Neural cell (in vitro differentiated cells): ENCODE measurements at regions not wholly inside any gene's neighbourhood (a gene's known extent, or its start where the extent isn't known, plus 50 kb on each side); places are given as distances from the start of the nearest gene placed in this dataset.

ENCODE experiments used
- H2AFZ ChIP-seq: fragments of 200-600, 300-800 bp; sonication (generic), shearing (Covaris generic); 2 replicates; pipeline ENCODE4 v1.6.0; 2014; ENCODE audit warnings: low read depth, mild to moderate bottlenecking, antibody characterized with exemption, low read length, moderate library complexity
- H3F3A ChIP-seq: fragments of 200-600 bp; shearing (Covaris generic); 2 replicates; pipeline ENCODE4 v1.6.1; 2016; ENCODE audit warnings: mild to moderate bottlenecking, moderate library complexity, mixed read lengths, antibody characterized with exemption, low read length; ENCODE audit not compliant: insufficient read depth, poor library complexity, severe bottlenecking
- H3K27ac ChIP-seq: fragments of 200-600, 300-800 bp; sonication (generic), shearing (Covaris generic); 2 replicates; pipeline ENCODE4 v1.5.1; 2014; ENCODE audit warnings: mild to moderate bottlenecking, low read length, moderate library complexity
- H3K27me3 ChIP-seq: fragments of 300-800, 200-600 bp; sonication (generic), shearing (Covaris generic); 2 replicates; pipeline ENCODE4 v1.6.0; 2014; ENCODE audit warnings: mild to moderate bottlenecking, low read depth, low read length, moderate library complexity; ENCODE audit not compliant: insufficient read depth
- H3K36me3 ChIP-seq: fragments of 300-800, 200-600 bp; sonication (generic), shearing (Covaris generic); 2 replicates; pipeline ENCODE4 v1.5.1; 2014; ENCODE audit warnings: mild to moderate bottlenecking, antibody characterized with exemption, low read length, moderate library complexity; ENCODE audit not compliant: insufficient read depth
- H3K4me2 ChIP-seq: fragments of 300-800, 200-600 bp; sonication (generic), shearing (Covaris generic); 2 replicates; pipeline ENCODE4 v1.6.0; 2014; ENCODE audit warnings: mild to moderate bottlenecking, low read length
- H3K4me3 ChIP-seq: fragments of 300-800, 200-600 bp; sonication (generic), shearing (Covaris generic); 2 replicates; pipeline ENCODE4 v1.5.1; 2014; ENCODE audit warnings: mild to moderate bottlenecking, low read length, moderate library complexity
- H3K79me2 ChIP-seq: fragments of 200-600 bp; shearing (Covaris generic); replicated peaks from 2 replicates; pipeline ENCODE4 v1.6.0; 2014; ENCODE audit warnings: mild to moderate bottlenecking, low read length, moderate library complexity; ENCODE audit not compliant: insufficient read depth
- H3K9ac ChIP-seq: fragments of 300-800, 200-600 bp; sonication (generic), shearing (Covaris generic); 2 replicates; pipeline ENCODE4 v1.6.1; 2016; ENCODE audit warnings: mild to moderate bottlenecking, low read length, mixed read lengths
- H3K9me2 ChIP-seq: fragments of 200-600 bp; shearing (Covaris generic); 2 replicates; pipeline ENCODE4 v1.6.1; 2016; ENCODE audit warnings: mild to moderate bottlenecking, low read length, mixed read lengths; ENCODE audit not compliant: insufficient read depth
- H3K9me3 ChIP-seq: fragments of 200-600, 300-800 bp; sonication (generic), shearing (Covaris generic); 2 replicates; pipeline ENCODE4 v1.6.1; 2016; ENCODE audit warnings: mild to moderate bottlenecking, mixed run types, low read length, moderate library complexity, mixed read lengths
- H4K20me1 ChIP-seq: fragments of 200-600 bp; shearing (Covaris generic); 2 replicates; pipeline ENCODE4 v1.6.1; 2016; ENCODE audit warnings: mild to moderate bottlenecking, mixed run types; ENCODE audit not compliant: insufficient read depth
- CTCF ChIP-seq: fragments of 450-650 bp; IDR thresholded peaks from 2 replicates; pipeline ENCODE4 v1.5.1; 2014; ENCODE audit warnings: antibody characterized with exemption, mild to moderate bottlenecking, moderate library complexity; ENCODE audit not compliant: poor library complexity, severe bottlenecking
- EP300 ChIP-seq: fragments of 450-650 bp; conservative IDR thresholded peaks from 2 replicates; pipeline ENCODE4 v1.6.1; 2014; ENCODE audit warnings: antibody characterized with exemption, mild to moderate bottlenecking, moderate library complexity; ENCODE audit not compliant: poor library complexity, severe bottlenecking
- EZH2 ChIP-seq: fragments of 200-600, 300-800 bp; shearing (Covaris generic), sonication (generic); IDR thresholded peaks from 2 replicates; pipeline ENCODE4 v1.6.1; 2014; ENCODE audit warnings: antibody characterized with exemption, low read length, borderline replicate concordance, mild to moderate bottlenecking; ENCODE audit not compliant: insufficient read depth, poor library complexity, severe bottlenecking
- MXI1 ChIP-seq: fragments of 450-650 bp; conservative IDR thresholded peaks from 2 replicates; pipeline ENCODE4 v1.6.1; 2014; ENCODE audit warnings: antibody characterized with exemption, mild to moderate bottlenecking; ENCODE audit not compliant: poor library complexity, severe bottlenecking
- POLR2AphosphoS5 ChIP-seq: IDR thresholded peaks from 2 replicates; pipeline ENCODE4 v1.6.1; 2012
- RAD21 ChIP-seq: fragments of 450-650 bp; conservative IDR thresholded peaks from 2 replicates; pipeline ENCODE4 v1.6.1; 2014; ENCODE audit warnings: antibody characterized with exemption, mild to moderate bottlenecking, moderate library complexity
- REST ChIP-seq: IDR thresholded peaks from 2 replicates; pipeline ENCODE4 v1.6.1; 2012; ENCODE audit warnings: borderline replicate concordance
- SMC3 ChIP-seq: fragments of 450-650 bp; conservative IDR thresholded peaks from 2 replicates; pipeline ENCODE4 v1.6.1; 2014; ENCODE audit warnings: antibody characterized with exemption, mild to moderate bottlenecking, moderate library complexity; ENCODE audit not compliant: poor library complexity
- TAF1 ChIP-seq: IDR thresholded peaks from 2 replicates; pipeline ENCODE4 v1.6.1; 2012; ENCODE audit warnings: low read depth

GRCh38 chr14:65949711-65950516 is 536.3 kb upstream of the CCDC196 start:
- TF ChIP-seq RAD21 (no peak), SMC3 (no peak), EP300 (no peak), TAF1 (no peak), EZH2 (no peak), CTCF (no peak), MXI1 (no peak), REST (no peak), POLR2AphosphoS5 (no peak)

GRCh38 chr14:65954942-65955341 is 531.2 kb upstream of the CCDC196 start:
- no peaks in the 10 kb centered on the region for H3F3A ChIP-seq
- no peak overlapping the region for H3K4me3 ChIP-seq
- no peaks in the 10 kb centered on the region for H3K9me2 ChIP-seq
- no peaks in the 10 kb centered on the region for H3K36me3 ChIP-seq
- H3K27me3 ChIP-seq: no peaks in the 10 kb centered on the region
- no peak overlapping the region for H3K4me2 ChIP-seq
- H3K9me3 ChIP-seq: no peaks in the 10 kb centered on the region
- H2AFZ ChIP-seq: no peak overlapping the region
- H4K20me1 ChIP-seq: no peaks in the 10 kb centered on the region
- H3K79me2 ChIP-seq: no peaks in the 10 kb centered on the region
- TF ChIP-seq REST (peak; percentile 94), EZH2 (no peak), RAD21 (peak; percentile 15), EP300 (peak; percentile 32), POLR2AphosphoS5 (peak; percentile 67)
- no peak overlapping the region for H3K9ac ChIP-seq
- H3K27ac ChIP-seq: peak overlapping the region; percentile 37

More at GRCh38 chr14:65949711-65950516, 536.3 kb upstream of the CCDC196 start:
- Histone ChIP-seq H3K9me2 (no peaks in the 10 kb centered on the region), H3K4me3 (no peak overlapping the region), H3K4me2 (no peak overlapping the region), H3K36me3 (no peaks in the 10 kb centered on the region), H4K20me1 (no peaks in the 10 kb centered on the region), H3K9ac (no peak overlapping the region), H3K9me3 (no peaks in the 10 kb centered on the region), H3K27ac (no peak overlapping the region), H2AFZ (no peak overlapping the region), H3K79me2 (no peaks in the 10 kb centered on the region), H3F3A (no peaks in the 10 kb centered on the region), H3K27me3 (no peaks in the 10 kb centered on the region)
